Urothelium cell line (cell line): ENCODE measurements at regions not wholly inside any gene's neighbourhood (a gene's known extent, or its start where the extent isn't known, plus 50 kb on each side); places are given as distances from the start of the nearest gene placed in this dataset.

ENCODE experiments used
- DNase-seq: peaks from one replicate; pipeline ENCODE4 v3.0.0; 2011; ENCODE audit warnings: low spot score, mixed read lengths
- FAIRE-seq: peaks from 2 replicates; lab custom pipeline; 2011; peaks lifted over from hg19 to GRCh38; lab: Jason Lieb, UNC

DNA sequence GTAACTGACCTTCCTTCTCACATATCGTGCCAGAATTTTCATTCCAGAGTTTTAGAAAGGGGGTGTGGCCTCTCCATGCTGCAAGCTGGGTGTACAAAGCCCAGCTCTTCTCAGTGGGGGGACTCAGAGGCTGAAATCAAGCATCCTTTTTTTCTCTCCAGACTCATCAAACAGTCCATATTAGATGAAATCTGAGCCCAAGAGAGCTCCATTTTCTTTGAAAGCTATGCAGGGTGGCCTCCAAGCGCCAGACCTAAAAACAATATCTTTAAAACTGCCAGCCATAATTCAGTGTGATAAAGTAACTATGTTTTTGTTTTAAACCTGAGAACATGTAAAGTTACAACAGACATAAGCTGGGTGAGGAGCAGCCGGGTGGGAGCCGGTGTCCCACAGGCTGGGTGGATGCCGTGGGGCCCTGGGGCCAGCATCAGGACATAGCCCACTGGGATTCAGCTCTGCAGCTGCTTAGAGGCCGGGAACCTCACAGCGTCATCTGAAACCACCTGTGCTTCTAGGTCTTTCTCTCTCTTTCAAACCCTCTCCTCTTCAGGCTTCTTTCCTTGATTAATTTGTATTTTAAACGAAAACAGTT lies 249.2 kb downstream of the ZNF536 start:
- FAIRE-seq (no peak), DNase-seq (no peak)

DNA sequence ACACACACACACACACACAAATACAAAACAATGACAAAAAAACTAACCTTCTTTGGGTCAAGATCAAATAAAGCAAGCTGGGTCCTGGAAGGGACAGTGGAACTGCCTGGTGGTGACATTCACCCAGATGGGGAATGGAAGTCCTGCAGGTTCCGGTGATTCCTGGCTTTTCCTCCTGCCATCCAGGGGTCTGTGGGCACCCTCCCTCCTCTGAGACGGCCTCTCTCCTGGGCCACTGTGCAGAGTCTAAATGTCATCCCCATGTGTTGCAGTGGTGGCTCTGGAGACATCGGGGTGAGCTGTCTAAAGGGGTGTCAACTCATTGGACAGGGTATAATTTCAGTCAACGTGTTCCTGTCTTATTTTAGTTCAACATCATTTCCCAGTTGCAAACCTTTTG lies 248.2 kb downstream of the ZNF536 start:
- no peak for FAIRE-seq
- DNase-seq, result no peak

DNA sequence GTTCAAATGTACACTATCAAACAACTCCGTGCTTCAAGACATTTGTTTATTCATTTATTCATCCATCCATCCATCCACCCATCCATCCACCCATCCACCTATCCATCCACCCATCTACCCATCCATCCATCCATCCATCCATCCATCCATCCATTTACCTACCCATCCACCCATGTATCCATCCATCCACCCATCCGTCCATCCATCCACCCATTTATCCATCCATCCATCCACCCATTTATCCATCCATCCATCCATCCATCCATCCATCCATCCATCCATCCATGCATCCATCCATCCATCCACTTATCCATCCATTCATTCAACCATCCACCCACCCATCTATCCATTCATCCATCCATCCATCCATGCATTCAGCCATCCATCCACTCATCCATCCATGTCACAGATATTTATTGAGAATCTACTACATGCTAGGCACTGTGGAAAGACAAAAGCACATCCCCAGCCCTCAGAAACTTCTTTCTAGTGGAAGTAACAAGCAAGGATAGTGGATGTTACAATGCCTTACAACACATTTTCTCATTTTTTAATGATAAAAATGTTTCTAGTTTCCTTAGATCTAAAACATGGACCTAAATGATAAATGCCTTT lies 237.6 kb downstream of the ZNF536 start:
- DNase-seq (no peak), FAIRE-seq (peak; percentile 63)

DNA sequence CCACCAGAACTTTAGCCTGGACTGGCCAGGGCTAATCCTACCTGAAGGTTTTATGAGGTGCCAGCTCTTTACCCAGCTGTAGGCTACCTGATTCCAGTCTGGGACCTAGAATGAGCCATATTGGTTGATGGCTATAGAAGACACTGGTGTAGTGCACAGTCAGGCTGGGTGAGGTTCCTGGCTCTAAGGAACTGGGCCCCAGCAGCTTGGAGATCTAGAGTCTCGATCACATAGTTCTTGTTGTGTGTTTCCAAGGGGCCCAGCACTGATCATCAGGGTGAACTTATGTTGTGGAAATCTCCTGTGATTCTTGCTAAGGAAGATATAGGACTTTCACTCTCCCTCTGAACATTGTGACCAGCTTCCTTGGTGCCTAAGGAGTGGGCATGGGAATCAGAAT lies 236.3 kb downstream of the ZNF536 start:
- FAIRE-seq (no peak), DNase-seq (no peak)
